Activated CD4-positive, alpha-beta T cell treated with anti-CD3 and anti-CD28 coated beads, Interleukin-2, amount 50 U/mL, for 16 hours (primary cell): ENCODE measurements at regions not wholly inside any gene's neighbourhood (a gene's known extent, or its start where the extent isn't known, plus 50 kb on each side); places are given as distances from the start of the nearest gene placed in this dataset.

Experiments used
- DNase-seq: peaks from one replicate; pipeline ENCODE4 v3.0.0-alpha.2; 2020

- DNase-seq: no peak
These were observed 72.3 kb downstream of the LINC00237 start for GRCh38 chr20:21033817-21034216.

- no peak for DNase-seq
These were observed 74.5 kb downstream of the LINC00237 start for GRCh38 chr20:21031666-21032065.

- DNase-seq: no peak
These were observed 76.8 kb downstream of the LINC00237 start for GRCh38 chr20:21029341-21029740.

- no peak for DNase-seq
These were observed 77.2 kb downstream of the LINC00237 start for GRCh38 chr20:21028921-21029320.

- no peak for DNase-seq
These were observed 77.7 kb downstream of the LINC00237 start for GRCh38 chr20:21028436-21028835.

- no peak for DNase-seq
These were observed 78.6 kb downstream of the LINC00237 start for GRCh38 chr20:21027569-21027968.

GRCh38 chr20:21026951-21027350 is 79.2 kb downstream of the LINC00237 start:
- no peak for DNase-seq

GRCh38 chr20:21024420-21024819 is 81.7 kb downstream of the LINC00237 start:
- DNase-seq: no peak

GRCh38 chr20:21022925-21023324 is 83.2 kb downstream of the LINC00237 start:
- DNase-seq: no peak

- no peak for DNase-seq
These were observed 84.7 kb downstream of the LINC00237 start for GRCh38 chr20:21021472-21021790.

- no peak for DNase-seq
These were observed 85.3 kb downstream of the LINC00237 start for GRCh38 chr20:21020659-21021471.

GRCh38 chr20:21019814-21020658 is 86.1 kb downstream of the LINC00237 start:
- DNase-seq: no peak

GRCh38 chr20:21019468-21019813 is 86.7 kb downstream of the LINC00237 start:
- DNase-seq: no peak

- no peak for DNase-seq
These were observed 87.6 kb downstream of the LINC00237 start for GRCh38 chr20:21018576-21018975.

- no peak for DNase-seq
These were observed 88.6 kb downstream of the LINC00237 start for GRCh38 chr20:21017528-21018085.

GRCh38 chr20:21016751-21017150 is 89.4 kb downstream of the LINC00237 start:
- DNase-seq: no peak

- DNase-seq: no peak
These were observed 91.6 kb downstream of the LINC00237 start for GRCh38 chr20:21014528-21014927.

- DNase-seq: no peak
These were observed 97.2 kb downstream of the LINC00237 start for GRCh38 chr20:21008951-21009350.

GRCh38 chr20:21006611-21007010 is 99.5 kb downstream of the LINC00237 start:
- no peak for DNase-seq

- DNase-seq: no peak
These were observed 101.6 kb downstream of the LINC00237 start for GRCh38 chr20:21004386-21005076.

- no peak for DNase-seq
These were observed 102.3 kb downstream of the LINC00237 start for GRCh38 chr20:21003902-21004301.

GRCh38 chr20:21002486-21002885 is 103.7 kb downstream of the LINC00237 start:
- no peak for DNase-seq

GRCh38 chr20:20993372-20993771 is 112.8 kb downstream of the LINC00237 start:
- DNase-seq: no peak
